GM21423 (cell line): ENCODE measurements at regions not wholly inside any gene's neighbourhood (a gene's known extent, or its start where the extent isn't known, plus 50 kb on each side); places are given as distances from the start of the nearest gene placed in this dataset.
"Not testable (repeated sequence)": the region's sequence is repeated elsewhere in the genome, so short reads cannot be mapped to it uniquely, and the experiment has no call there.

ENCODE experiments used
- ATAC-seq: cut with Tn5 transposase; IDR thresholded peaks from one replicate; pipeline ENCODE4 v1.9.1; 2021; ENCODE audit warnings: mild to moderate bottlenecking, moderate library complexity; ENCODE audit not compliant: unreplicated experiment

DNA sequence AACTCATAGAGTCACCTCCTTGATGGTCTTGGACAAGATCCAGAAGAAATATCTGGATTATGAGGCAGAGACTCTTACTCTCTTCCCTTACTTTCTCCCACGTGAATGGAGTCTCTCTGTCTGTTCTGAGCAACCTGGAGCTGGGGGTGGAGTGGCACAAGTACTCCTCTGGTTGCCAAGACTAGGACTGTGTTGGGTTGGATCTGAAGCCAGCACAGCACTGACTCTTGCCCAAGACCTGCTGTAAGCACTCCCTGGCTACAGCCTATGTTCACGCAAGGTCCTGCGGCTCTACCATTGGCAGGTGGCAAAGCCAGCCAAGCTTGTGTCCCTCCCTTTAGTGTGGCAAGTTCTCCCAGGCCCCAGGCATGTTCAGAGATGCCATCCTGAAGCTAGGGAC, 488.2 kb upstream of the NRG3 start:
- no peak for ATAC-seq

DNA sequence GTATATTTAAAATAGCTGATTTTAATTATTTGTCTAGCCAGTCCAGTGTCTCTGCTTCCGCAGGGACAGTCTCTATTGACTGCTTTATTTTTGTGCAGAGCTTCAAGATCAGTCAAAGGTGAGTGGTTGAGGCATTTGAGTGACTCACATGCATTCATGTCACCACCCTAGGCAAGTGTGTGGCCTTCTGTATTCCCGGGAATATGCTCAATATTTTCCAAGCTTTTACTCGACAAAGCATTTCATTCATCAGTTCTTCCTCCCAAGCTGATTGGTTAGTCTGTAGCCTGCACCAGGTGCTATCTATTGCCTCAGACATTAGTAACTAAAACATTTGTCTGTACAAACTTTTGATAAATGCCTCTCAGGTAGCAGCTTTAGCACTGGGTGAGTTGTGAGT, 471.5 kb upstream of the NRG3 start:
- no peak for ATAC-seq

DNA sequence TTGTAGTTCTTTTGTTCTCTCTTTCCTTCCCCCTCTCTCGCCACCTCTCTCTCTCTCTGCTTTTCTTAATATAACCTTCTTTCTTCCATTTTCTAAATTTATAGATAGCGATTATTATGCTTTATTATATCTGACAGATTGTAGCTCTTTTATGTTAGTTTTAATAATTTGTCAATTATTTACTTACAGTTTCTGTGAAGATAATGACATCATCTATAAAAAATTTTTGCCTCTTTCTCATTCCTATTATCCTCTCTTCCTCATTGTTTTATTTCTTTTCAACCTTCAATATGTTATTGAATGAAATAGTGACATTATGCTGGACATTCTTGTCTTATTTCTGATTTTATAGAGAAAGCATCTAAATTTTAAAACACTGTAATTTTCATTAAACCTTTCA, 469.6 kb upstream of the NRG3 start:
- ATAC-seq = no peak

DNA sequence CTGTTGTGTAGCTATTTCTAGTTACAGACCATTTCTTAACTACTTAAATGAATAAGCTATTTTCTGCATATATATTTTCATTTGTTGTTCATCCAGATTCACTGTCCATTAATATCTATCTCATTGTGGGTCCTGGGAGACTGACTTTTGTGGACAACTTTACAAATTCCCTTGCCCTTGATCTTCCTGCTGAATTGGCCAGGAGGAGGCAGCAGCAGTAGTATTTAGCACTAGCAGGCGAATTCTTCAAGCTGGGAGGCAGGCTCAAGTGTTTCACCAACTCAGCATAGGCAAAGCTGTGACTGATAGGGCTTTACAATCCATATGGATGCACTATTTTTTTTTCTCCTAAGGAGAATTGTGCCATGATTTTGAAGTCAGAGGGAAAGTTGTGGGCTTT, 461.0 kb upstream of the NRG3 start:
- no peak for ATAC-seq

DNA sequence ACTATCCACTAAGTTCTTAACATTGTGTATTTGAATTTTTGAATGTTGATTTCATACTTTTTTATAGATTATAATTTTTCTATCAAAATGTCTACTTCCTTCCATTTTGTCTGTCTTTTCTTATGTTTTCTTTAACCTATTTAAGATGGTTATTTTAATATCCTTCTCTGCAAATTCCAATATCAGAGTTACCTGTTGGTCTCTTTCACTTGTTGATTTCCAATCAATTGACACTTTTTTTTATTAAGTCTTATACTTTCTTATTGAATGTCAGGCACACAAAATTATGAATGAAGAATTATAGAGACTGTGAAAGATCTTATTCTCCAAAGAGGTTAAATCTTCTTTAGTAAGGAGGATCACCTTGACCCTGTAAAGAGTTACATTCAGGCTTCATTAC, 448.3 kb upstream of the NRG3 start:
- no peak for ATAC-seq

DNA sequence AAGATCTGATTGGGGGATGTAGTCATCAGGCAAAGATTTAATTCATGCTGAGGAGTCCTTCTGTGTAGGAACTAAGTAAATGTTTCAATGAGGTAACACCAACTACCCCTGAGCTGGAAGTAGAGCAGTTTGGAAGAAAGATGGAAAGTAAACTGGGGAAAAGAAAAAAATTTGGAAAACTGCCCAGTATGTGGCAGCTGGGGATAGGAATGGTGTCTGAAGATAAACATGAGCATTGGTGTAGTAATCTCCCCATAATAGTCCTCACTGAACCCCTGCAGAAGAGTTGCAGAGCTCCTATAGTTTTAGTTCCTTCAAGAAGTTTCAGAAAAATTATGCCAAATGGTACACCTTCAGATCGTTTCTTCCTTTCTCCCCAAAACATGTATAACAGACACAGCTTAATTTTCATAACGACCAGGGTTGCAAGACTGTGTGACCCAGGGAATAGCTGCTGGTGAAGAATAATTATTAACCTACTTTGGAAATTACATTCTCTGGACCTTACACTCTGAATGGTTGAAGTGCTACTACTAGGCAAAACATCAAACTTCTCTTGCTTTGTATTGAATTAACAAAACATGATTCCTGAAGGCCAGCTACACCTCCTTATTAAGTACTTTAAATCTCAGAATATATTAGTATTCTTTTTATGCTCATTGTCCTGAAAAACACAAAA, 446.4 kb upstream of the NRG3 start:
- no peak for ATAC-seq

DNA sequence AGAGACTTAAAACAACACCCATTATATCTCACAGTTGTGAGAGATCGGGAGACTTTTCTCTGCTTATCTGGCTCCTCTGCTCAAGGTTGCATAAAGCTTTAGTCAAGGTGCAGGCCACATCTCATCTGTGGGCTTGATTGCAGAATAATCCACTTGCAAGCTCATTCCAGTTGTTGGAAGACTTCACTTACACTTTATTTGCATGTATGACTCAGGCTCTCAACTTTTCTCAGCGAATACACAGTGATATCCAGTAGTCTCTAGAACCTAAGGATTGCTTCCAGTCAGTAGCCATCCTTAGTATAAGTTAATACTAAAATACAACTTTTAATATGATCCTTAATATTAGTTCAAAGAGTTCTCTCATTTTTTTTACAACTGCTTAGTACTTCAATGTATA, 435.5 kb upstream of the NRG3 start:
- no peak for ATAC-seq

DNA sequence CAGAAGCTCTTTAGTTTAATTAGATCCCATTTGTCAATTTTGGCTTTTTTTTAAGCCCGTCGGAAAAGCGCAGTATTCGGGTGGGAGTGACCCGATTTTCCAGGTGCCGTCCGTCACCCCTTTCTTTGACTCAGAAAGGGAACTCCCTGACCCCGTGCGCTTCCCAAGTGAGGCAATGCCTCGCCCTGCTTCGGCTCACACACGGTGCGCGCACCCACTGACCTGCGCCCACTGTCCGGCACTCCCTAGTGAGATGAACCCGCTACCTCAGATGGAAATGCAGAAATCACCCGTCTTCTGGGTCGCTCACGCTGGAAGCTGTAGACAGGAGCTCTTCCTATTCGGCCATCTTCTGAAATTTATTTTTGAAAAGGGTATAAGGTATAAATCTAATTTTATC, 433.4 kb upstream of the NRG3 start:
- ATAC-seq = not testable (repeated sequence)

DNA sequence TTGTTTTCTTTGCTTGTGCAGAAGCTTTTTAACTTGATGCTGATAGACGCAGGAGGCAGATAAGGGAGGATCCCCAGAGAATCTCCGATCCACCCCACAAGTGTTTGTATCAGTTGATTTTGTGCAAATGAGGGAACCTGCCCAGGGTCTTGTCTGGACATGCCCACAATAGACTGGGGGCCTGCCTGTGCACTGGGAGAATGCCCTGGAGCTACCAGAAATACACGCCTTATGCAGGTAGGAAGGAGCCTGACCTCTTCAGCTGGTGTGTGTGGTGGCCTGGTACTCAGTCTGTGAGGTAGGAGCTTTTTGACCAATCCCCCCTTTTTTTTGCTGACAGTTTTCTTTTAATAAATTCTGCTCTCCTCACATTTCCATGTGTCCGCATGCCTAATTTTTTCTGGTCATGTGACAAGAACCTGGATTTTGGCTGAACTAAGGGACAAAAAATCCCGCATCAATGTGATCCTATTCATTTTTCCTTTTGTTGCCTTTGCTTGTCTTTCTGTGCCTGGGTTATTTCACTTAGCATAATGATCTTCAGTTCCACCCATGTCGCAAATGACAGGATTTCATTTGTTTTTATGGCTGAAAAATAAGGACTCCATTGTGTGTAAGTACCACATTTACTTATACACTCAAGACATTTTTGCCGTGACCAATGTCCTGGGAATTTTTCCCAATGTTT, 430.6 kb upstream of the NRG3 start:
- no peak for ATAC-seq

DNA sequence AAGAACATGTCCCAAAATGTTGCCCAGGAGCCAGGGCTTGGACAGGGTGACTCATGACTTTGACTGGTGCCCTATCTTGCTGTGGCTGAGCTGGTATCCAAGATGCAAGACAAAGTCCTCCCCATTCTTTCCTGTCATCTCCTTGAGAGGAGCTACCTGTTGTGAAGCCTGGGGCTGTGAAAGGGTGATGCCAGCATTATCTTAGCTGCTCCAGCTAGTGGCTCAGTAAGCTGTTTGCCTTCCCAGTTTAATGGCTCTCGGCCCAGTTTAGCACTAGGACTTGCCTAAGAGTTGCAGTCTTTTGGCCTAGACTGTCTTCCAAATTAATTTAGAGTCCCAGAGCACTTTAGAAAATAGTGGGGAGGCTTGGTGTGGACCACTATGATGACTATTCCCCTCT, 424.3 kb upstream of the NRG3 start:
- no peak for ATAC-seq

DNA sequence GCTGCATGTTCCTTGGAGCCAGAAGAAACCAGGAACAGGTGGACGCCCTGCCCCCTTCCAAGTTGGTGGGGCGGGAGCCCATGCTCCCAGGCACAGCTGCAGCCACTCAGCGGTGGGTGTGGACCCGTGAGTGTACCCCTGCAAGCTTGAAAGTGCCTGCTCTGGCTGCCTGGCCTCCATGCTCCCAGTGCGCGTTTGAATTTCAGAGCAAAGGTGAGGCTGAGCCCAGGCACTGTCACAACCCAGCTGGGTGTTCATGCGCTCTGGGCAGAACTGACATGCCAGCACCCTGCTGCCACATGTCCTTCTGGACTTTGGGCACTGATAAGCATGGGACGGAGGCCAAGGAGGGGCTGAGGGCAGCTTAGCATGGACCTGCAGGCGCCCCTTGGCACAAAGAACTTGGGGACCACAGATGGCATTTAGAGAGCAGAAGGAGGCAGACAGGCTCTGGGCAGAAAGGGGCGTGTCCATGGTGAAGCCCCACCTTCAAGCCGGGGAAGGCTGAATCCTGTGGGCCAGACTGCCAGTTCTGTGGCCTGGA, 402.0 kb upstream of the NRG3 start:
- no peak for ATAC-seq

DNA sequence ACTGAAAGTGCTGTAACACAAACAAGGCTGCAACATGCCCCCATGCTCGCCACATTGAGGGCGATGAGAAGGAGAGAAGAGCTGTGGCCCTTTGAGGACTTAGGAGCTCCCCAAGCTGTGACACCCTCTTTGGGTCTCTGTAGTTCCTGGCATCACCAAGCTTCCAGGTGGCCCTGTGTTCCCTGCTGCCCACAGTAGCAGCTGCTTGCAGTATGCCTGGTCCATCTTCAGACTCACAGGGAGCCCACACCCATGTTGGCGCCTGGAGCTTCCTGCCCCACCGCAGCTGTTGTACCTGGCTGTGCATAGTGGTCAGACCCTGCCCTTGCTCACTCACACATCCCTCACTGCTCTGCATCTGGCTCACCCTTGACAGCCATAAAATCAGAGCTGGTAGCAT, 401.2 kb upstream of the NRG3 start:
- no peak for ATAC-seq

DNA sequence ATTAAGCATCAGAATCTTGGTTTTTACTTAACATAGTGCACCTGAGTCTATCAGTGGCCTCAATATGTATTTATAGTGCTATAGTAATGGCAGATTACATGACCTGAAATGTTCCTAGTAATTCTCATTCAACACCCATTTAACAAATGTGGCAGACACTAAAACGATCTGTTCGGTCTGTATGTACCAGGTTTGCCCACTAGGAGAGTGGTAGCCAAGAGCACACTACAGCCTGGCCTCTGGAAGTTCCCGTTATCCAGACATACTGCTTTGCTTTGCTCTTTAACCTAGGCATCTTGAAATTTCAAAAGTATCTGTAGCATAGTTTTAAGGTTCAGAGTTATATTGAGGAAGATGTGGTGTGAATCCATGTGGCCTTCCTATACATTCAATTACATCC, 395.7 kb upstream of the NRG3 start:
- ATAC-seq = no peak

DNA sequence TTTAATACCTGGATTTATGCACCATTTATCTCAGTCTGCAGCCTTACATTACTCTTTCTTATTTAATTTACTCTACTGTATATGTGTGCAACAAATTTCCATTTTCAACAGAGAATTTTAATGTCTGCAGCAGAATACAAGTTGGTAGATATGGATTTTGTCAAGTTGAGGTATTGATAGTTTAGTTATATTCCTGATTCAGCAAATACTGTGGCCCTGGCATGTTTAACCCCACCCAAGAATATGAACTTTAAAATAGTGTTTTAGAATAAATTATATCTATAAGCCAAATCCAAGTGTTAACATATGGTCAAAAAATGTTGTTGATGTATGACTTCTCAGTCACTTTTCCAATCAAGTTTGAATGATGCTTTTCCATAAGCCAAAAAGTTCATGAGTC, 378.4 kb upstream of the NRG3 start:
- ATAC-seq = no peak

DNA sequence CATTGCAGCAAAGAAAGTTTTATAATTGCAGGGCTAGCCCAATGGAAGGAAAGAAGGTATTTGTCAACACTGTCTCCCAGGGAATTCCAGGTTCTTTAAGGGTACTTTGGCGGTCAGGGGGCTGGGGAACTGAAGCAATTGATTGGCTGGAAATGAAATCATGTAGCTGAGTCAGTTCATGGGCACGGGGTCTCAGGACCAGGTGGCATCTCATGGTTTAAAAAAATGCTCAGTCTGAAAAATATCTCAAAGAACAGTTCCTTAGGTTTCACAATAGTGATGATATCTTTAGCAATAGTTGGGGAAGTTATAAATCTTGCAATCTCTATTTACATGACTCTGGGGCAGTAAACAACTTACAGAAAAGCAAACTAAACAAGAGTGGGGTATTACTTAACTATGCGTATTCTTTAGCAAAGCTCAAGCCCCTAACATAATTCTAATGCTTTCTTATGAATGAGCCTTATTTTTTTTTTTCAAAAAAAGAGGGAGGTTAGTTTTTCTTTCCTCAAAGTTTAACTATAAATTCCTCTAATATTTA, 376.9 kb upstream of the NRG3 start:
- ATAC-seq = no peak

DNA sequence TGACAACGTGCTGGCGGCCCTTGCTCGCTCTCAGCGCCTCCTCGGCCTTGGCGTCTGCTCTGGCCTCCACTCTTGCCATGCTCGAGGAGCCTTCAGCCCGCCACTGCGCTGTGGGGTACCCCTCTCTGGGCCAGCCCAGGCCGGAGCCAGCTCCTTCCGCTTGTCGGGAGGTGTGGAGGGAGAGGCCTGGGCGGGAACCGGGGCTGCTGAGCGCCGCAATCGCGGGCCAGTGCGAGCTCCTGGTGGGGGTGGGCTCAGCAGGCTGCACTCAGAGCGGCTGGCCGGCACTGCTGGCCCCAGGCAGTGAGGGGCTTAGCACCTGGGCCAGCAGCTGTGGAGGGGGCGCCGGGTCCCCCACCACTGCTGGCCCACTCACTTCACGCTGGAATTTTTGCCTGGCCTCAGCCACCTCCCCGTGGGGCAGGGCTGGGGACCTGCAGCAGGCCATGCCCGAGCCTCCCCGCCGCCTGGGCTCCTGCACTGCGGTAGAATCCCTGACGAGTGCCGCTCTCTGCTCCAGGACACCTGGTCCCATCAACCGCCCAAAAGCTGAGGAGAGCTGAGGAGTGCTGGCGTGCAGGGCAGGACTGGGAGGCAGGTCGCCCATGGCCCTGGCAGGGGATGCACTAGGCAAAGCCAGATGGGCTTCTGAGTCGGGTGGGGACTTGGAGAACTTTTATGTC, 372.2 kb upstream of the NRG3 start:
- no peak for ATAC-seq

DNA sequence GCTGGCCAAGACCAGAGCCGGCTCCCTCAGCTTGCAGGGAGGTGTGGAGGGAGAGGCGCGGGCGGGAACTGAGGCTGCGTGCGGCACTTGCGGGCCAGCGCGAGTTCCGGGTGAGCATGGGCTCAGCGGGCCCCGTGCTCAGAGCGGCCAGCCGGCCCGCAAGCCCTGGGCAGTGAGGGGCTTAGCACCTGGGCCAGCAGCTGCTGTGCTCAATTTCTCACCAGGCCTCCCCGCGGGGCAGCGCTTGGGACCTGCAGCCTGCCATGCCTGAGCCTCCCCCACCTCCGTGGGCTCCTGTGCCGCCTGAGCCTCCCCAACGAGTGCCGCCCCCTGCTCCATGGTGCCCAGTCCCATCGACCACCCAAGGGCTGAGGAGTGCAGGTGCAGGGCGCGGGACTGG, 369.2 kb upstream of the NRG3 start:
- not testable (repeated sequence) for ATAC-seq

DNA sequence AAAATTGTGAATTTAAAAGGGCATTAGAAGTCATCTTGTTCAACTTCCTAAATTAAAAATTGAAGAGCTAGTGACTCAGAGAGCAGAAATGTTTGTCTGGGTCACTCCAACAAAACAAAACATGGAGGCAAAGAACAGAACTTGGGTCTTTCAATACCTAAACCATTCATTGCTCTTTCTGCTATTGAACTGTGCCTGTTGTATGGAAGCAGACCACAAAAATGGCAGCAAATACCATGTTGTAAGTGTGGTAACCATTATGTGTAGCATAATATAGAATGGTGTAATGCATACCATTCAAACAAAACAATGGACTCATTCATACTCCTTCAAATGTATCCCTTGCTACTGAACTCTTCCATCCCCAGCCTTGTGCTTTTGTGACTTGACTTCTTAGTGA, 360.2 kb upstream of the NRG3 start:
- no peak for ATAC-seq

DNA sequence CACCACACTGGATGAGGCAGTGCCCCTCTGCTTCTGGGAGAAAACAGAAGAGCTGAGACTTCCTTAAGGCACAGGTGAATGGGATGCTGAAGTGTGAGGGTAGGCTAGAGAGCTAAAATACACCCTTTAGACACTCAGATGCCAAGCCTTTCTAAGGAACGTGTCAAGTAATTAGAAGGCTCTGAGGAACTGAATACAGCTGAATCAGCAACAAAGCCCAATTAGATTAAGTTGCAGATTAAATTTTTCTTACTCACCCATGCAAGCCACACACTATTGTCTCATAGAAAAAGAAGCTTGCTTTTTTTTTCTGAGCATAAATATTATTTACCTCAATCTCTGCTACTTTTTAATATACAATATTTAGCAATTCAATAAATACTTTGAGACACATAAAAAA, 354.3 kb upstream of the NRG3 start:
- no peak for ATAC-seq

DNA sequence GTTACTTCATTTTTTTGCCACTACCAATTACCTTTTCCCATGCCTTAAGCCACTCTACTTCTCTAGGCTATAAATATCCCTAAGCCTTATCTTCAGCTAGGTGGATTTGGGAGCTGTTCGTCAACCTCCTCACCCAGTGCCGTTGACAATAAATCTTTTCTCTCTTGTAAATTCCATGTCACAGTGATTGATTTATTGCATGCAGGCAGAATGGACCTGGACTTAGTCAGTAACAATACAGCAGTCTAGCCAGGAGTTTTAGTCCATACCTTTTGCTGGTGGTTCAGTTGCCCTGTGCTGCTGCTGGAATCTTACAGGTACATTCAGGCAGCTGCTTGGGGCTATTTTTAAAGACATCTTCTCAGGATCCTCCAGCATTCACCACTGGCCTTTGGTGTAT, 350.5 kb upstream of the NRG3 start:
- ATAC-seq = no peak

DNA sequence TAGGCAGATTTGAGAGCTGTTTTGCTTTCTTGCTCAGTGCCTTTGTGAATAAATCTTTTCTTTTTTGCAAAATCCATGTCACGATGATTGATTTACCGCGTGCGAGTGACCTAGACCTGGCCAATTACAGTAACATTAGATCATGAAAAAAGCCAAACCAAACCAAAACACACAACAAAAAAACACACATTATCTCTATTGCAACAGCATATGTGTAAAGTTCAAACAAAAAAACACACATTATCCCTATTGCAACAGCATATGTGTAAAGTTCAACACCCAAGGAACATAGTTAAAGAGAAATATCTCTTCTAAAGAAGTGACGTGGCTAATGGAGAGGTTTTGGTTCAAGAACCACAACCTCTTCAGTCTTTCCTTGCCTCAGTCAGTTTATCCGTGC, 342.6 kb upstream of the NRG3 start:
- ATAC-seq = no peak

DNA sequence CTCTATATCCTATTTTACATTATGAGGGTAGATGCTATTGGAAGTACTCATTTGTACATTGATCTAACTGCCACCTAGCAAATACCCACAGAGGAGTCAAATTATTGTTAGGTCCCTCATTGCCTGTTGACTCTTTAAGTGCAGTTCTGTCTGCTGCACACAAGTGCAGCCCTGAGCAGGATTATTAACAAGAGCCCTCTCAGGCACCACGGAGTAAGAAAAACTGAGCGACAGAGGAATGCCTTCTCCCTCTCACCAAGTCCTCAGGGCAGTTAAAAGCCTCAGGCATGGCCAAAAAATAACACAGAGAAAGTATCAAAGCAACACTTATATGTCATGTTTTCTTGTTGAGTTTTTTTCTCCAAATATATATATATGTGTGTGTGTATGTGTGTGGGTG, 340.0 kb upstream of the NRG3 start:
- ATAC-seq = no peak
